ENCODE measurements at regions not wholly inside any gene's neighbourhood (a gene's known extent, or its start where the extent isn't known, plus 50 kb on each side); places are given as distances from the start of the nearest gene placed in this dataset.
"Not testable (repeated sequence)": the region's sequence is repeated elsewhere in the genome, so short reads cannot be mapped to it uniquely, and the experiment has no call there.

- DNase-seq (ENCODE audit: low spot score): no peak
Observed at GRCh38 chr4:34878961-34879360, 1365.4 kb downstream of the ARAP2 start.

GRCh38 chr4:34880246-34880645, 1364.1 kb downstream of the ARAP2 start:
- no peak for DNase-seq (ENCODE audit: low spot score)

- no peak for DNase-seq (ENCODE audit: low spot score)
Observed at GRCh38 chr4:34891892-34892291, 1352.4 kb downstream of the ARAP2 start.

GRCh38 chr4:34893382-34893781, 1350.9 kb downstream of the ARAP2 start:
- DNase-seq (ENCODE audit: low spot score): no peak

GRCh38 chr4:34920032-34920431, 1324.3 kb downstream of the ARAP2 start:
- DNase-seq (ENCODE audit: low spot score): no peak

- no peak for DNase-seq (ENCODE audit: low spot score)
Observed at GRCh38 chr4:34921391-34921790, 1322.9 kb downstream of the ARAP2 start.

- no peak for DNase-seq (ENCODE audit: low spot score)
Observed at GRCh38 chr4:34922325-34922724, 1322.0 kb downstream of the ARAP2 start.

GRCh38 chr4:34932591-34932990, 1311.7 kb downstream of the ARAP2 start:
- no peak for DNase-seq (ENCODE audit: low spot score)

- no peak for DNase-seq (ENCODE audit: low spot score)
Observed at GRCh38 chr4:34935739-34936138, 1308.6 kb downstream of the ARAP2 start.

- DNase-seq (ENCODE audit: low spot score): no peak
Observed at GRCh38 chr4:34939073-34939472, 1305.2 kb downstream of the ARAP2 start.

- no peak for DNase-seq (ENCODE audit: low spot score)
Observed at GRCh38 chr4:34943741-34944386, 1300.5 kb downstream of the ARAP2 start.

- DNase-seq (ENCODE audit: low spot score): no peak
Observed at GRCh38 chr4:34950926-34951325, 1293.4 kb downstream of the ARAP2 start.

- DNase-seq (ENCODE audit: low spot score): no peak
Observed at GRCh38 chr4:34953145-34953799, 1291.0 kb downstream of the ARAP2 start.

GRCh38 chr4:34964613-34965012, 1279.7 kb downstream of the ARAP2 start:
- DNase-seq (ENCODE audit: low spot score): no peak

GRCh38 chr4:34972189-34972588, 1272.1 kb downstream of the ARAP2 start:
- DNase-seq (ENCODE audit: low spot score): no peak

- DNase-seq (ENCODE audit: low spot score): no peak
Observed at GRCh38 chr4:34973650-34974312, 1270.5 kb downstream of the ARAP2 start.

- DNase-seq (ENCODE audit: low spot score): no peak
Observed at GRCh38 chr4:34974313-34974680, 1270.0 kb downstream of the ARAP2 start.

- DNase-seq (ENCODE audit: low spot score): not testable (repeated sequence)
Observed at GRCh38 chr4:35021222-35021621, 1223.1 kb downstream of the ARAP2 start.

GRCh38 chr4:35025152-35025834, 1219.0 kb downstream of the ARAP2 start:
- no peak for DNase-seq (ENCODE audit: low spot score)

- no peak for DNase-seq (ENCODE audit: low spot score)
Observed at GRCh38 chr4:35038079-35038805, 1206.1 kb downstream of the ARAP2 start.

- DNase-seq (ENCODE audit: low spot score): no peak
Observed at GRCh38 chr4:35038845-35039244, 1205.5 kb downstream of the ARAP2 start.

- DNase-seq (ENCODE audit: low spot score): no peak
Observed at GRCh38 chr4:35052546-35052945, 1191.8 kb downstream of the ARAP2 start.
